CD8-positive, alpha-beta memory T cell (primary cell): ENCODE measurements at regions not wholly inside any gene's neighbourhood (a gene's known extent, or its start where the extent isn't known, plus 50 kb on each side); places are given as distances from the start of the nearest gene placed in this dataset.

ENCODE experiments used
- CTCF ChIA-PET: fragments of 350-600 bp; sonication (Branson Sonifier 250); formaldehyde crosslinking; loops from one replicate; lab custom pipeline; 2021; ENCODE audit warnings: antibody characterized with exemption; lab: Charles Lee
- POLR2A ChIA-PET: fragments of 350-600 bp; sonication (Branson Sonifier 250); formaldehyde crosslinking; loops from one replicate; lab custom pipeline; 2021; ENCODE audit warnings: antibody characterized with exemption; lab: Charles Lee
- DNase-seq, 5 donors: peaks; one replicate each; pipeline versions ENCODE4 v3.0.0 to v3.0.0-alpha.2; 2020 to 2022; ENCODE audit warnings: mixed read lengths in 1 of 5
- H3K27ac ChIP-seq: one replicate; pipeline ENCODE4 v1.7.0; 2013; ENCODE audit warnings: low read depth, mild to moderate bottlenecking, low read length, moderate library complexity
- H3K27me3 ChIP-seq: 2 replicates; pipeline ENCODE4 v1.7.0; 2013; ENCODE audit warnings: low read length, mild to moderate bottlenecking; ENCODE audit not compliant: insufficient read depth, poor library complexity, severe bottlenecking
- H3K36me3 ChIP-seq: 2 replicates; pipeline ENCODE4 v1.7.0; 2013; ENCODE audit warnings: mild to moderate bottlenecking, low read length, moderate library complexity; ENCODE audit not compliant: insufficient read depth
- H3K4me1 ChIP-seq: 2 replicates; pipeline ENCODE4 v1.7.0; 2013; ENCODE audit warnings: mild to moderate bottlenecking, low read length, moderate library complexity; ENCODE audit not compliant: insufficient read depth
- H3K4me3 ChIP-seq: 2 replicates; pipeline ENCODE4 v1.7.0; 2013; ENCODE audit warnings: mild to moderate bottlenecking, low read length
- H3K9me3 ChIP-seq: 2 replicates; pipeline ENCODE4 v1.7.0; 2013; ENCODE audit warnings: mild to moderate bottlenecking, low read length
- H3K27ac Mint-ChIP-seq, 8 donors: one replicate each; pipeline ENCODE4 v1.8.0; 2020 to 2021; ENCODE audit warnings: mixed read lengths in 8 of 8, mild to moderate bottlenecking in 6 of 8, inconsistent platforms in 3 of 8, moderate library complexity in 3 of 8
- H3K27me3 Mint-ChIP-seq, 2 donors: one replicate each; pipeline ENCODE4 v1.8.0; 2020 to 2021; ENCODE audit warnings: mixed read lengths in 2 of 2, mild to moderate bottlenecking in 1 of 2, moderate library complexity in 1 of 2
- H3K36me3 Mint-ChIP-seq, 3 donors: one replicate each; pipeline ENCODE4 v1.8.0; 2020 to 2021; ENCODE audit warnings: mixed read lengths in 3 of 3, inconsistent platforms in 1 of 3, mild to moderate bottlenecking in 1 of 3
- H3K4me1 Mint-ChIP-seq, 3 donors: one replicate each; pipeline ENCODE4 v1.8.0; 2020 to 2021; ENCODE audit warnings: mixed read lengths in 3 of 3, inconsistent platforms in 1 of 3, mild to moderate bottlenecking in 1 of 3
- H3K4me3 Mint-ChIP-seq, 7 donors: one replicate each; pipeline ENCODE4 v1.8.0; 2020 to 2021; ENCODE audit warnings: mixed read lengths in 7 of 7, mild to moderate bottlenecking in 6 of 7, moderate library complexity in 4 of 7, inconsistent platforms in 2 of 7
- H3K9me3 Mint-ChIP-seq, 5 donors: one replicate each; pipeline ENCODE4 v1.8.0; 2020 to 2022; ENCODE audit warnings: mixed read lengths in 5 of 5, mild to moderate bottlenecking in 3 of 5, moderate library complexity in 2 of 5, inconsistent platforms in 1 of 5

- DNase-seq, result no peak
- Histone ChIP-seq H3K4me1 (no peaks in the 10 kb centered on the region), H3K27me3 (no peaks in the 10 kb centered on the region), H3K27ac (no peak overlapping the region), H3K9me3 (no peaks in the 10 kb centered on the region), H3K4me3 (no peak overlapping the region), H3K36me3 (no peaks in the 10 kb centered on the region)
- Mint-ChIP-seq H3K36me3 (no peaks in the 10 kb centered on the region), H3K4me1 (no peaks in the 10 kb centered on the region), H3K27ac (no peak overlapping the region), H3K27me3 (peaks cover 8 to 15% of the 10 kb centered on the region in 2 donors), H3K4me3 (no peak overlapping the region), H3K9me3 (peaks cover 0 to 3% (median 0%) of the 10 kb centered on the region in 5 donors)
- ChIA-PET POLR2A (no interaction called here), CTCF (no interaction called here)
These were observed 149.8 kb downstream of the CYP26B1 start for GRCh38 chr2:71997843-71998242.

- H3K4me3 ChIP-seq, result no peak overlapping the region
- no peaks in the 10 kb centered on the region for H3K36me3 ChIP-seq
- H3K27me3 Mint-ChIP-seq, result peaks cover 2 to 9% of the 10 kb centered on the region in 2 donors
- no peak overlapping the region for H3K27ac Mint-ChIP-seq
- no peak overlapping the region for H3K27ac ChIP-seq
- no peak overlapping the region for H3K4me3 Mint-ChIP-seq
- no peaks in the 10 kb centered on the region for H3K27me3 ChIP-seq
- no peak for DNase-seq
- no peaks in the 10 kb centered on the region for H3K36me3 Mint-ChIP-seq
- peaks cover 0 to under 1% (median 0%) of the 10 kb centered on the region in 5 donors for H3K9me3 Mint-ChIP-seq
- ChIA-PET CTCF (no interaction called here), POLR2A (no interaction called here)
- no peaks in the 10 kb centered on the region for H3K9me3 ChIP-seq
- H3K4me1 ChIP-seq, result no peaks in the 10 kb centered on the region
- H3K4me1 Mint-ChIP-seq, result no peaks in the 10 kb centered on the region
These were observed 152.5 kb downstream of the CYP26B1 start for GRCh38 chr2:71995067-71995665.

GRCh38 chr2:71992036-71992435 is 155.6 kb downstream of the CYP26B1 start:
- no peak for DNase-seq
- no peaks in the 10 kb centered on the region for H3K4me1 ChIP-seq
- no peaks in the 10 kb centered on the region for H3K9me3 Mint-ChIP-seq
- H3K27me3 Mint-ChIP-seq, result peaks cover 0 to 2% of the 10 kb centered on the region in 2 donors
- no peak overlapping the region for H3K27ac ChIP-seq
- ChIA-PET CTCF (no interaction called here), POLR2A (no interaction called here)
- no peaks in the 10 kb centered on the region for H3K9me3 ChIP-seq
- no peak overlapping the region for H3K4me3 ChIP-seq
- H3K36me3 ChIP-seq, result no peaks in the 10 kb centered on the region
- H3K4me1 Mint-ChIP-seq, result no peaks in the 10 kb centered on the region
- H3K36me3 Mint-ChIP-seq, result no peaks in the 10 kb centered on the region
- no peak overlapping the region for H3K27ac Mint-ChIP-seq
- H3K27me3 ChIP-seq, result no peaks in the 10 kb centered on the region
- H3K4me3 Mint-ChIP-seq, result no peak overlapping the region

- POLR2A ChIA-PET, result no interaction called here
- Histone ChIP-seq H3K4me1 (no peaks in the 10 kb centered on the region), H3K36me3 (no peaks in the 10 kb centered on the region), H3K27ac (no peak overlapping the region), H3K9me3 (no peaks in the 10 kb centered on the region), H3K4me3 (no peak overlapping the region), H3K27me3 (no peaks in the 10 kb centered on the region)
- Mint-ChIP-seq H3K9me3 (no peaks in the 10 kb centered on the region), H3K4me3 (no peak overlapping the region), H3K27ac (no peak overlapping the region), H3K4me1 (no peaks in the 10 kb centered on the region), H3K36me3 (no peaks in the 10 kb centered on the region), H3K27me3 (peaks cover 0 to 2% of the 10 kb centered on the region in 2 donors)
- no peak for DNase-seq
- CTCF ChIA-PET, result no interaction called here
These were observed 156.3 kb downstream of the CYP26B1 start for GRCh38 chr2:71991397-71991796.

GRCh38 chr2:71990826-71991225 is 156.8 kb downstream of the CYP26B1 start:
- Mint-ChIP-seq H3K36me3 (no peaks in the 10 kb centered on the region), H3K4me1 (no peaks in the 10 kb centered on the region), H3K9me3 (no peaks in the 10 kb centered on the region), H3K27ac (no peak overlapping the region), H3K4me3 (no peak overlapping the region), H3K27me3 (peaks cover 0 to 2% of the 10 kb centered on the region in 2 donors)
- Histone ChIP-seq H3K9me3 (no peaks in the 10 kb centered on the region), H3K27me3 (no peaks in the 10 kb centered on the region), H3K4me3 (no peak overlapping the region), H3K27ac (no peak overlapping the region), H3K4me1 (no peaks in the 10 kb centered on the region), H3K36me3 (no peaks in the 10 kb centered on the region)
- POLR2A ChIA-PET, result no interaction called here
- DNase-seq, result no peak
- CTCF ChIA-PET, result no interaction called here

- no peak overlapping the region for H3K27ac ChIP-seq
- Mint-ChIP-seq H3K9me3 (no peaks in the 10 kb centered on the region), H3K36me3 (no peaks in the 10 kb centered on the region)
These were observed 157.5 kb downstream of the CYP26B1 start for GRCh38 chr2:71990122-71990521.

GRCh38 chr2:71989671-71990070 is 158.0 kb downstream of the CYP26B1 start:
- Histone ChIP-seq H3K4me1 (no peaks in the 10 kb centered on the region), H3K27me3 (no peaks in the 10 kb centered on the region), H3K36me3 (no peaks in the 10 kb centered on the region), H3K27ac (no peak overlapping the region), H3K4me3 (no peak overlapping the region), H3K9me3 (no peaks in the 10 kb centered on the region)
- CTCF ChIA-PET, result no interaction called here
- no peaks in the 10 kb centered on the region for H3K9me3 Mint-ChIP-seq
- H3K4me3 Mint-ChIP-seq, result no peak overlapping the region
- POLR2A ChIA-PET, result no interaction called here
- no peaks in the 10 kb centered on the region for H3K36me3 Mint-ChIP-seq
- no peaks in the 10 kb centered on the region for H3K4me1 Mint-ChIP-seq
- no peak overlapping the region for H3K27ac Mint-ChIP-seq
- H3K27me3 Mint-ChIP-seq, result no peaks in the 10 kb centered on the region
- DNase-seq, result no peak

More at GRCh38 chr2:71990122-71990521, 157.5 kb downstream of the CYP26B1 start:
- no peaks in the 10 kb centered on the region for H3K9me3 ChIP-seq
- no peaks in the 10 kb centered on the region for H3K36me3 ChIP-seq
- POLR2A ChIA-PET, result no interaction called here
- CTCF ChIA-PET, result no interaction called here
- Mint-ChIP-seq H3K4me1 (no peaks in the 10 kb centered on the region), H3K27ac (no peak overlapping the region), H3K4me3 (no peak overlapping the region), H3K27me3 (no peaks in the 10 kb centered on the region)
- no peak for DNase-seq
- no peaks in the 10 kb centered on the region for H3K4me1 ChIP-seq
- no peaks in the 10 kb centered on the region for H3K27me3 ChIP-seq
- no peak overlapping the region for H3K4me3 ChIP-seq

GRCh38 chr2:71988170-71988569 is 159.5 kb downstream of the CYP26B1 start:
- no peaks in the 10 kb centered on the region for H3K27me3 ChIP-seq
- no peak overlapping the region for H3K4me3 ChIP-seq
- H3K27me3 Mint-ChIP-seq, result no peaks in the 10 kb centered on the region
- H3K27ac Mint-ChIP-seq, result no peak overlapping the region
- H3K9me3 Mint-ChIP-seq, result no peaks in the 10 kb centered on the region
- H3K36me3 Mint-ChIP-seq, result no peaks in the 10 kb centered on the region
- no peak for DNase-seq
- H3K4me1 Mint-ChIP-seq, result no peaks in the 10 kb centered on the region
- ChIA-PET CTCF (no interaction called here), POLR2A (no interaction called here)
- H3K4me3 Mint-ChIP-seq, result no peak overlapping the region
- H3K4me1 ChIP-seq, result no peaks in the 10 kb centered on the region
- H3K9me3 ChIP-seq, result no peaks in the 10 kb centered on the region
- H3K36me3 ChIP-seq, result no peaks in the 10 kb centered on the region
- H3K27ac ChIP-seq, result no peak overlapping the region
